ENCODE measurements at regions not wholly inside any gene's neighbourhood (a gene's known extent, or its start where the extent isn't known, plus 50 kb on each side); places are given as distances from the start of the nearest gene placed in this dataset.

DNA sequence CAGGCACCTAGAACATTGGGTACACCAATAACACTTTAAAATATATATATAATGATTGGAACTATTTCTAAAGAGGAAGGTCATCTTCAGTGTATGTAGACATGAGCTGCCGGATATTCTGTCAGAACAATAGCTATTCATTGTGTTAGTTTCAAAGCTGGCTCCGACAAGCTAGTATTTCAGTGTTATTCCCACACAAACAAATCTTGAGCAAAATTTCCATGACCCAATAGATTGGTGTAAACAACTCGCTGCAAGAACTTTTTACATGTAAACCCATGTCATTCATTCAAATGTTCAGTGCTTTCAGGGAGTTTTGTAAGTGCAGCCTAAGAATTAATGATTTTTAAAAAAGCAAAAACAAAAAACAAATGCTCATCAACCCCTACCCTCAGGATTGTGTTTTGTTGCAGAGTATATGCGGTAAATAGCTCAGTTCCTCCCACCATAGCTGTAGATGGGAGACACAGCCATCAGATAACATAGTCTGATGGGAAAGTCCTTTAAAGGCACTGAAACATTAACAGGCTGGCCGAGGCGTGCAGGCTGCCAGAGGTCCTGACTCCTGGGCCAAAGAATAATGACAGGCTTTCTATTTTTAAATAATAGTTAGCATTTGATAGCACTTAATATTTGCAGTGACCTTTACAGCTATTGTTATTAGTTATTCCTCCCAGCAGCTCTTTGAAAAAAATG, 150.3 kb upstream of the ARHGAP5 start:
- TF ChIP-seq, protein P1, sequence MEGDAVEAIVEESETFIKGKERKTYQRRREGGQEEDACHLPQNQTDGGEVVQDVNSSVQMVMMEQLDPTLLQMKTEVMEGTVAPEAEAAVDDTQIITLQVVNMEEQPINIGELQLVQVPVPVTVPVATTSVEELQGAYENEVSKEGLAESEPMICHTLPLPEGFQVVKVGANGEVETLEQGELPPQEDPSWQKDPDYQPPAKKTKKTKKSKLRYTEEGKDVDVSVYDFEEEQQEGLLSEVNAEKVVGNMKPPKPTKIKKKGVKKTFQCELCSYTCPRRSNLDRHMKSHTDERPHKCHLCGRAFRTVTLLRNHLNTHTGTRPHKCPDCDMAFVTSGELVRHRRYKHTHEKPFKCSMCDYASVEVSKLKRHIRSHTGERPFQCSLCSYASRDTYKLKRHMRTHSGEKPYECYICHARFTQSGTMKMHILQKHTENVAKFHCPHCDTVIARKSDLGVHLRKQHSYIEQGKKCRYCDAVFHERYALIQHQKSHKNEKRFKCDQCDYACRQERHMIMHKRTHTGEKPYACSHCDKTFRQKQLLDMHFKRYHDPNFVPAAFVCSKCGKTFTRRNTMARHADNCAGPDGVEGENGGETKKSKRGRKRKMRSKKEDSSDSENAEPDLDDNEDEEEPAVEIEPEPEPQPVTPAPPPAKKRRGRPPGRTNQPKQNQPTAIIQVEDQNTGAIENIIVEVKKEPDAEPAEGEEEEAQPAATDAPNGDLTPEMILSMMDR (IDR thresholded peaks at IDR 0.05; ENCODE audit: insufficient read depth, low read length, poor library complexity, severe bottlenecking) = no peak
- TF ChIP-seq EZH2phosphoT487 (conservative IDR thresholded peaks at IDR 0.05; ENCODE audit: low read length) = no peak

Measured in SU-DHL-6 (cell line).